ENCODE measurements at regions not wholly inside any gene's neighbourhood (a gene's known extent, or its start where the extent isn't known, plus 50 kb on each side); places are given as distances from the start of the nearest gene placed in this dataset.

DNA sequence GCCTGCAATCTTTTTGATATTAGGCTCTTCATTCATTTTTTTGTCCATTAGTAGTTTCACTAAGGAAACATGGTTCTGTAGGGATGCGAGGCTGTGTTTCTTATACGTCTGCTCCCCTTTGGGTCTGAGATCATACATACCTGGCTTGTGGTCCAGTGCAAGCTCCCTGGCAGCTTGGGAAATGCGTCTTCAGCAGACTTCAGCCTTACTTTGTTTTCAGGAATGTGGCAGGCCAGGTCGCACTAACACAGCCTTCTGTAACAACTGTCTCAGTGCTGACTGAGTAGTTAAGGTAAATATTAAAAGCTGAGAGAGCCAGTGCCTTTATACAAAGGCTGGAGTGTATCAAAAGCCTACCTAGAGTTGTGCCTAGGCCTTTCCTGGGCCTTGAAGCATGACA, 970.5 kb upstream of the EEF2KMT start:
- no peak for DNase-seq (ENCODE audit: low read depth in 2 of 2)

DNA sequence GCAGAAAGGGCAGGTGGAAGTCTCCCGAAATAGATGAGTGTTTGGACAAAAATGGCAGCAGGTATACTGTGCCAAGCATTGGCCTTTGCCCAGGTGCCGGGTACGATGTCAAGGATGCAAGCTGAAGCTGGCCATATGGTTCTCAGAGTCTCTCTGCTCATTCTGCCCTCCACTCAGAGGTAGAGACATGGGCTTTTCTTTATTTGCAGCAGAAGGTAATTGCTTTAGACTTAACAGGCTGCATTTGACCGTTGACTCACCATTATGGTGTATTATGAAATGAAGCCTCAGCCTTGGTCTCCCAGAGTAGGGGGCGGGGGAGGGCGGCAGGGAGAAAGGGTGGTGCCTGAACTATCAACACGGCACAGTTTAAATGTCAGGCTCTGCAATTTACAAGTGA, 969.1 kb upstream of the EEF2KMT start:
- DNase-seq (ENCODE audit: low read depth in 2 of 2) = no peak

DNA sequence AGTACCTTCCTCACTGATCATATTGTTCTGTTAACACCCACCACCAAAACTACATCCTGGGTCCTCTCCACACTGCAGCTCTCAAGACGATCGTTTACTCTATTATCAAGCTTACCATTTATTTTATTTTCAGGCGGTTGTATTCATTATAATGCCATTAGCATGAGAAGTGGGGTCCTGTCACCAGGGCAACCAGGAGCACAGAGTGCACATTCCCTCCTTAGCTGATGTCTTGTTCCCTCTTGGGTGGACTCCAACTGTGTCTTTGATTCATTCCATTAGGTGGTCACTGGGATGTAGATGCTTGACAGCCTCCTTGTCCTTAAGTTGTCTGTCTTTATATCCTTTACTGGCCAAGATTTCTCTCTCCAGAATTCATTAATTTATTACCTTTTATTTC, 965.9 kb upstream of the EEF2KMT start:
- no peak for DNase-seq (ENCODE audit: low read depth in 2 of 2)

DNA sequence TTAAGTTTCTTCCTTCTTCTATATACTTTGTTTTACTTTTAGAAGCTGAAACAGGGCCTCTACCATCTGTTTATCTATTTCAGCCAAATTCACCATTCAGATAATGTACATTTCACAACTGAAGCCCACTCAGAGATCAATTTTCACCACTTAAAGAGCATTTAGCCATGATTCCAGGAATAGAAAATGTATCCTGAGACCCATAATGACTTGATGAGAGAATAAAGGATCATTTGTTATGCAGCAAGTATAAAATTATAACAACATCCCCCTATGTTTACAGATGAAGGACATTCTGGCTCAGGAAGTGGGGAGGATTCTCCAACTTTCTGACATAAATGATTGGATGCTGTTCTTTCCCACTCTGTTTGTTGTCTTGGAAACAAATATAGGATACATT, 962.1 kb upstream of the EEF2KMT start:
- no peak for DNase-seq (ENCODE audit: low read depth in 2 of 2)

DNA sequence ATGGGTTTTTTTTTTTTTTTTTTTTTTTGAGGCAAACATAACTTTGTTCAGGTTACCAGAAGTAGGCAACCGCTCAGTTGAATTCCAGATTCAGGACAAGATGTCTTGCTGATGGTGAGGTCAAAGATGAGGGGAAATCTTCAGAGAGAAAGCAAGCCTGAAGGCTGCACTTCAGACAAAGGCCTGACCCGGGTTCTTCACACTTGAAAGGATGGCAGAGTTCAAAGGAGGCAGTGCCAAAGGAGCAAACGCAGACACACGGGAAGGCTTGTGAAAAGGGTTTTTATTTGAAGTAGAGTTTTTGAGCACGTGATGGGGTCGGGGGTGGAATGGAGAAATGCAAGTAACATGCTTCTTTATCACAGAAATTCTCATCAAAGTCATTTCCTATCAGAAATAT, 960.2 kb upstream of the EEF2KMT start:
- DNase-seq (ENCODE audit: low read depth in 2 of 2) = no peak

DNA sequence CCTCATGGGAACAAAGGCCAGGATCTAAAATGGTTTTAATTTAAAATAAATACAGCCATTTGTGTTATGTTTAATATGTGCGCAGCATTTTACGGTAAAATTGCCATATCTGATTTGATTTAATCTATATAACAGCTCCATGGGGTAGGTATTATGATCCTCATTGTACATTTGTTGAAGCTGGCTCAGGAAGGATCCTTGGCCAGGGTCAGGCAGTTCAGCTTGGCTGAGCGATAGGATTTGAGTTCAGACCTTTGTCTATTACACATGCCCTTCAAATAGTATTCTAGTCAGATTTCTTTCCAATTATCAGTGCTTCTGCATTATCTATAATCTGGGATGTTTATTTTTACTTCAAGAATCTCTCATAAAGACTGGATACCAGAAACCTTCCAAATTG, 950.4 kb upstream of the EEF2KMT start:
- no peak for DNase-seq (ENCODE audit: low read depth in 2 of 2)

DNA sequence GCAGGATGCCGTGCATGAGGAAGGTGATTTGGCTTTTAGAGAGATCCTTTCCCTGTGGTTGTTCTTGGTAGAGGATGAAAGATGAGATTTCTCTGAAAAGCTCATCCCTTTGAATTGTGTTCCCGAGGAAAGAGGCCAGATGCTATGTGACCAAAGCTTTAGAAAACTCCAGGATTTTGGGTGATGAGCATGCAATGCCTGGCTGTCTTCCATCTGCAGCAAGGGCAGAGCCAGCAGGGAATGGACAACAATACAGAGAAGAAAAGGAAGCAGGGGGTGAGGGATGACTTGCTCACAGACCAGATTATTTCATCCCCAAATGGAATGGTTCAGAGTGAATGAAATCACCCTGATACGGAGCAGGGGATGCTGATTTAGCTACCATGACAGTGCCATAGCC, 949.7 kb upstream of the EEF2KMT start:
- DNase-seq (ENCODE audit: low read depth in 2 of 2) = no peak

DNA sequence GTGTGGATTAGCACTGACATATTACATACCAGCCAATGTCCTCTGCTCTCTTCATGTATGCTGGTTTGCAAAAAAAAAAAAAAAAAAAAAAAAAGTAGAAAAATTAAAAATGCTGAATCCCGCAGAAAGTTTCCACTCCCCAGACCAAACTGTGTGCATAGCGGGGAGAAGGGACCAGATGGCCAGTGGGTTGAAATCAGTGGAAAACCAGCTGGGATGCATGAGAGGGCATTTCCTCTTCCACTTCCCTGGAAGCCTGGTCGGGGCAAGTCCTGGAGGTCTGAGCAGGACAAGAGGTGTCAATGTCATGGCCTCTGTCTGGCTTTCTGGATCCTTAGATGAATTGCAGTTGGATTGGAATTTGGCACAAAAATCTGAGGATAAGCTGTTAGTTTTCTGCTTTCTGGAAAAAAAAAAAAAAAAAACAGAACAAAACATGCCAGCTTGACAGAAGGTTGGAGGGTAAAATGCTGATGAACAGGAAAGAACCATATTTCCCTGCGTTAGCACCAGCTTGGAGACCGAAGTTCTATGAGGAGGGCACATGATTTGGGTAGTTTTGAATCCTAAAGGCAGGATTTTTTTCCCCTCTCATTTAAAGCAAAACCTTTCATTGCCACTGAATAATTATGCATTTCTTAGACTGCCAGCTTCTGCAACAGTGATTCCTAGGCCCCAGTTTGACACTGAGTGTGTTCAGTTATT, 941.5 kb upstream of the EEF2KMT start:
- no peak for DNase-seq (ENCODE audit: low read depth in 2 of 2)

DNA sequence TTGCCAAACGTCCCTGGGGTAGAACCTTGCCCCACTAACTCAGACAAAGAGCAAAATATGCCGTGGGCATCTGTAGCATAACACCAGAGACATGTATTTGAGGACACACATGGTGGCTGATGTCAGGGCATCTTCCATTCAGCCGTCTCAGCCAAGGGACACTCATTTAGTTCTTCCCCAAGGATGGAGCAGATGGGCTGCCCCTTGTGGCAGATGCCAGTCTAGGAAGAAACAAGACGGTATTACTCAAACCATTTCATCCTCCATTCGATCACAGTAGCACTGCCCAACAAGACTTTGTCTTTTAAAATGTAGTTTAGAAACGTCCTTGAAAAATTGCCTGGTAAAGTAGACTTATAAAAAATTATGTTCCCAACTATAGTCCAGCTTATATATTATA, 937.6 kb upstream of the EEF2KMT start:
- DNase-seq (ENCODE audit: low read depth in 2 of 2) = no peak

DNA sequence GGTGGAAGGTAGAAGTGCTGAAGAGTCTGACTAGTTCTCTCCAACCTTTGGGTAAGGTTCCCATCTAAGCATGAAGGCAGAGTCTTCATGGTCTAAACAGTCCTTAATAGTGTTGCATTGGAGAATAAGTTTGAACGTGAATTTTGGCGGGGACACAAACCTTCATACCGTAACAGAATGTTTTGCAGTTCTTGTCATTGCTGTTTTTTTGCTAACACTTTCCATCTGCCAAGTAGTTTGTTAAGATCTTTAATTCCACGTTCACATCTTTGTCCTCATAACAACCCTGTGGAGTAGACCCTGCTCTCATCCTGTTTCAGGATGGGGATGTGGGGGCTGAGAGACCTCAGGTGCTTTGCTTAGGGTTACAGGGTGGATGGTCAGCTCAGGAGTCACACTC, 936.9 kb upstream of the EEF2KMT start:
- DNase-seq (ENCODE audit: low read depth in 2 of 2) = no peak

DNA sequence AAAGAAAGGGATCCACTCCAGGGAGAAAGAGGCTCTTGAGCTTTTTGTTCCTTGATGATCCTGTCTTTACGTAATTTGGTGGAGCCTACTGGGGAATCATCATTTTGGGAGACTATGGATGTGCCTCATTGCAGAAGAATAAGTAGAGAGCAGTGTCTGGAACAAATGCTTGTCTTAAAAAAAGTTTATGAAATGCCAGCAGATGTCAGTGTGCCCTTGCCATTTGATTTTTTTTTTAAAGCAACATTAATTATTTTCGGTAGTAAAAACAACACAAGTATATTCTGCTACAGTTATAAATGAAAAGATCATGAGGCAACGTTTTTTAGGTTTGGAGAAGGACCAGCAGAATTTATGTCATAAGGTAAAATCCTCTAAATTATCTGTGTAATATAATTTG, 934.8 kb upstream of the EEF2KMT start:
- no peak for DNase-seq (ENCODE audit: low read depth in 2 of 2)

DNA sequence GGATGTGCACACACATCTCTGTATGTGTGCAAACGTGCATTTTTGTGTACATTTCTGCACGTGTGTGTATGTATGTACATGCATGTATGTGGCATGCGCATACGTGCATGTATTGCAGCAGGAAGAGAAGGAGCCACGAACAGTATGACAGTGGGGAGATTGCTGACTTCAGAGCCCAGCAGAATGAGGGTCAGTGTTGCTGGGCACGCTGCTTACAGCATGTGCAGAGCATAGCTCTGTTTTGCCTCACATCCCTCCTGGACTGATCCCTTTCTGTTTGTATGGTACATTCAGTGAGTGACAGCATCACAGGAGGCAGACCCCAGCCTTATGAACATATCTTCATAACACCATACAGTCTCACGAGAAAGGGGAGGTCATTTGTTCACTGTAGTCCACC, 934.0 kb upstream of the EEF2KMT start:
- DNase-seq (ENCODE audit: low read depth in 2 of 2) = no peak

DNA sequence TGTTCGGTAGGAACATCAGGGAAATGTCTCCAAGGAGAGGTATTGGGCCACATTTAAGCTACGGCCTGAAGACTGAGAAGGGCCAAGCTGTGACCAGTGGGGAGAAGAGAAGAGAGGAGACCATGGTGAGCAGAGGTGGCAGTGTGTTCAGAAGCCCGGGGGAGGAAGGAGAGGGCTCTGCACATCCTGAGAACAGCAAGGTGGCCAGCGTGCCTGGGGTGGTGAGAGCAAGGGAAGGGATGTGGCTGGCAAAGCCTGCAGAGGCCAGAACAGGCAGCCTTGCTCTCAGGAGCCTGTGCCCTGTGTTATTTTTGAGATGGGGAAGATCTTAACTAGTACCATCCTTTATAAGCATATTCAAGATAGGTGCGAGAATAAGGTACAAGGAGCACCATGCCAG, 933.5 kb upstream of the EEF2KMT start:
- DNase-seq (ENCODE audit: low read depth in 2 of 2) = no peak

DNA sequence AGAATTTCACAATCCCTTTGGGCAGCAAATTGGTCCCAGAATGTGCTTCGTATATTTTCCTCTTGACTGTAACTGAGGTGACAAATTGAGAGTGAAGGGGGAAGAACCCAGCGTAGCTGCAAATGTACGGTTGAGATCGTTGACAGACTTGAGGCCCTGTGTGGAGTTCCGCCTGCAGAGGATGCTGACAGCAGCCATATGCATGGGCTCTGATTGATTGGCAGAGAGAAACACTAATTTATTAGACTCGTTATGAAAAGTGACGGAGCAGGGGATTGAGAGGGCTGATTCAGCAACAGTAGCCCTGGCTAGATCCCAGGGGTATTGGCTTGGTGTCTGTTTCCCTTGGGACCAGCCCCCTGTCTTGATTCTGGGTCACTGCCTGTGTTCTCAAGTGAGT, 930.1 kb upstream of the EEF2KMT start:
- no peak for DNase-seq (ENCODE audit: low read depth in 2 of 2)

DNA sequence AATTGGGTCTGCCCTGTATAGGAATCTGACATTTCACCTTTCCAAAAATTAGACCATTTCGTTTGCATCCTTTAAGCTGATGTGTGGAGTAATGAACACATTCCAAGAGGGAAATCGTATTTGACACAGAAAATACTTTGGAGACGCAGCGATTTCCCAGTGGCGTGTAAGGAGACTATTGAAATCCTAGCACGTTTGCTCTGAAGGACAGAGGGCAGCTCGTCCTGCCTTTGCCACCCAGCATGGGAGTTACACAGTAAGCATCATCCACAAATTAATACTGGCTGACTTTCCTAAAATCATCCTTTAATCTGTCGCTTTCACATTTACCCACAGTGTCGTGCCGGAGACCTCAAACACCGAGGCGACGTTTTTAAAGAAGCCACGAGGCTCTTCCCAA, 925.9 kb upstream of the EEF2KMT start:
- DNase-seq (ENCODE audit: low read depth in 2 of 2) = no peak

DNA sequence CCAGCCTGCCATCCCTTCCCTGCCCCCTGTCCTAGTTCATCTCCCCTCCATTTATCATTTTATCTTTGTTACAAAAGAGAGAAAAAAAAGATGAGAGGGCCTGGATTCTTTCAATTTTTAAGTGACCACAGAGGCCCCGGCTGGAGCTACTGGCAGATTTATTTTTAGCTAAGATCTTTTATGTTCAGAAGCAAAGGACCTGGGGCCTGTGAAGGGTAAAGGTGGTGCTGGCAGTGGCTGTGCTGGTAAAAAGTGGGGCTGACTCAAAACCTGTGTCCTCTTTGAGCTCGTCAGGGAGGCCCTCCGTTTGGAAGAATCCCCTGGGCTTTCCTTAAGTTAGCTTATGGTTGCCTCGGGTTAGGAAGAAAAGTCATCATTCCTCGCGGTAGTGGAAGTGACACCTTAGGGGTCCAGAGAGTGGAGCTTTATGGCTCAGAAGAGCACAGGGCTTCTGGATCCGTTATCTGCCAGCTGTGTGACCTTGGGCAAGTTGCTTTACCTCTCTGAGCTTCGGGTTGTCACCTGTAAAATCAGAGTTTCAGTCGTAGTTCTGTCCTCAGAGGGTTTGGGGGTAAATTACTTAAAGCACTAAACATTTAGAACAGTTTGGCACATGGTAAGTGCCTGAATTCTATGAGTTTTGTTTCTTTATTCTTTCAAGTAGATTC, 923.8 kb upstream of the EEF2KMT start:
- DNase-seq (ENCODE audit: low read depth in 2 of 2) = no peak

DNA sequence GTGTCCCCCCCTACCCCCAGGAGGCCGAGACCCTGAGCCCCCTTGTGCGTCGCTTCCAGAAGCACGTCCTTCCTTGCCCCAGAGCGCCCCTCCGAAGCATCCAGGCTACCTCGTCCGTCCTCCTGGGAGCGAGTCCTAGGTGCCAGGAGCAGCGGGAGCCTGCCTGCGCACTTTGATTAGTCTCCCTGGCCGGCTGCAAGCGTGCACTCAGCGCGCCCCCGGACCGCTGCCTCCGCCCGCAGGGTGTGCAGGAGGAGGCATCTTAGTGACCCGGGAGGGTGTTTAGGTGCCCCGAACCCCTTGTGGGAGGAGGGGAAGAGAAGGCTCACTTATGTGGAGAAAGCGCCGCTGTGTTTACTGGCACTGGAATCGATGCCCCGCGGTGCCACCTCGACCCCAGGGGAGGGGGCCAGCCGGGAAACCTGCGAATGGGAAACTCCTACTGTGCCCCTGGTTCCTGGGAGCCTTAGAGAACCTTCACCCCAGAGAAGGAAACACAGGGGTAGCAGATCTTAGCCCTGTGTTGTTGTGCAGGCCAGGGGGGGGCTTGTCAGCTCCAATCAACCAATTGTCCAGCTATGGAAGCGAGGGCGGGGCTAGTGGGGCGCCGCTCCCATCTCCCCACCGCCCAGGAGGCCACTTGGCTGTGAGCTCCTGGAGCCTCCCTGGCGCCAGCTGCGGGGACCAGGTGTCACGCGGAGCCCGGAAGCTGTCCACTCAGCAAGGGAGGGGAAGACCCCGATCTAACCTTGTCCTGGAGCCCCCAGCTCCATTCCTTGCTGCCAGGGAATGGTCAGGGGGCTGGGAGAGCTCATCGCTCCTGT, 922.8 kb upstream of the EEF2KMT start:
- no peak for DNase-seq (ENCODE audit: low read depth in 2 of 2)

DNA sequence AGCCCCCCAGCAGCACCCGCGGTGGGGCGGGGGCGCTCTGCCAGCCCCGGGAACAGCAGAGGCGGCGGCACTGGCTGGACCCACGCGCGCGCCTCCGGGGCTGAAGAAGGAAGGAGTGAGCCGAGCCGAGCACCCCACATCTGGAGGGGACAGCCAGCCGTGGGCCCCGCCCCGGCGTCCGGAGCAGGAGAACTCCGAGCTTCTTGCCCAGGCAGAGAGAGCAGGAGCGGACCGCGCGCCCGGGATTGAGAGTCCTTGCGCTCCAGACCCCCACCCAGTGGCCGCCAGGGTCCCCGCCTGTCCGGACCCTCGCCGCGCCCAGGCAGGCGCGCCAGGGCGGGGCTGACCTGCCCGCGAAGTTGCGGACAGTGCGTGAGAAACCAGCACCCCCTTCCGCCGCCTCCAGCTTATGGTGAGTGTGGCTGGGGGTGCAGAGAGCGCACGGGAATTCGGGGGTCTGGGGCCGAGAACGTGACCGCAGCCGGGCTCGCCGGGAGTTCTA, 921.9 kb upstream of the EEF2KMT start:
- DNase-seq (ENCODE audit: low read depth in 2 of 2) = no peak

DNA sequence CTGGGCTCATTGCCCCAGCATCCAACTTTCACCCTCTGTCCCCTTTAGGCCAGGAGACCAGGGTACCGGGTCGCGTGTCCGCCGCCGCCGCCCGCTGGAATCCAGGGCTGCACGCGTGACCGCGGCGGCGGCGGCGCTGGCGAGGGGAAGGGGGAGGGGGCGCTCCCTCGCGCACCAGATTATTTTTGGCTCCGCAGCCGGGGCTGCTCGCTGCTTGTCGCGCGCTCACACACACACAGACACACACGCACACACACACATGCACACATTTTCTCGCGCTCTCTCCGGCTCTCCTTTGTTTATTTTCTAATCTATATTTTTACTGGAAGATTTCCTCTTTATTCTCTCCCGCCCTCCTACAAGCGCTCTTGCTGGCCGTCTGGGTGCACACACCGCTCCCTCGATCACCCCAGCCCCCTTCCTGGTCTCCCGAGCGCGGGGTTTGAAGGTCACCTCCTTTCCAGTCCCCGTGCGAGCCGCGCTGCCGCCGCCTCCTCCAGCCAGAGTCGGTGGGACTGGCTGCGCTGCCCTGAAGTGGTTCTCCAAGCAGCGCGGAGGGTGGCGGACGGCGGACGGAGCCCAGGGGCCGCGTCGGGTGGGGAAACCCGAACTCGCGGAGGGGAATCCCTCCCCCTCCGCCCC, 921.4 kb upstream of the EEF2KMT start:
- DNase-seq (ENCODE audit: low read depth in 2 of 2) = no peak

DNA sequence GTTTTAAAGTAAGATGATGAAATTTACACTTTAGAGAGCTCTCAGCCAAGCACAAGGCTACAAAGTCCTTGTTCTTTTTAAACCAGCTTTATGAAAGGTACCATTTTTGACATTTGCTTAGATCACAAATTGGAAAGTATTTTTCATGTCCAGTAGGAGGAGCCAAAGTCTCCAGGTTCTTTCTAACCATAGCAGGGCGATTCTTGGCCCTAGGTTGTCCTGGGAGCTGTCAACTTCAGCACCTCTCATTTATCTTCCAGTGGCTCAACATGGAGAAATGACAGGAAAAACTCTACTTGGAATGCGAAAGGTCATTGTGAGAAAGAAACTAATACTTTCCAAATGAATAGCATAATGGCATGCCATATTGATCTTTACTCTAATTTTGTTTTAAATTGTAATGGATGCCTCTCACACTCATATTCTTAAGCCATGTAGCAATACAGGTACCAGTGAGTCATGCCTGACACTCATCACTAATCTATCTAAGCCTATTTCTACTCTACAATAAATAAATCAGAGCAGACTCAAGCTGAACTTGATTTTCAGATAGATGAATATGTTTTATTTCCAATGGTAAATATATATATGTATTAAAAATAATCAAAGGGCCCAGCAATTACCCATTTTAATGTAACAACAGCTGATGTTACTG, 919.1 kb upstream of the EEF2KMT start:
- no peak for DNase-seq (ENCODE audit: low read depth in 2 of 2)

DNA sequence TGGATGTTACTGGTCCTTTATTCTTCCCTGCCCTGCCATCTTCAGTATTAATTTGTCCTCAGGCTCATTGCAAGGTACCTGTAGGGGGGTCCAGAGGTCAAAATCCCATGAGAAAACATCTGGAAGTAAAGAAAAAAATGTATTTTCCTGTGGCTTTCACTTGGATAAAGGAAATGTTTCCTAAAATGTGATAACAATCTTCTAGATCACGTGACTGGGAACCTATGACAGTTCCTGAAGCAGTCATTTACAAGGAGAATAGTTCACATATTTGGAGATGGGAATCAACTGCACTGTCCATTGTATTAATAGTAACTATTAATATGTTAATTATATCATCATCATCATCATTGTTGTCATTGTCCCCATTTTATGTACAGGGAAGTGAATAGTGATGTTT, 915.1 kb upstream of the EEF2KMT start:
- no peak for DNase-seq (ENCODE audit: low read depth in 2 of 2)

DNA sequence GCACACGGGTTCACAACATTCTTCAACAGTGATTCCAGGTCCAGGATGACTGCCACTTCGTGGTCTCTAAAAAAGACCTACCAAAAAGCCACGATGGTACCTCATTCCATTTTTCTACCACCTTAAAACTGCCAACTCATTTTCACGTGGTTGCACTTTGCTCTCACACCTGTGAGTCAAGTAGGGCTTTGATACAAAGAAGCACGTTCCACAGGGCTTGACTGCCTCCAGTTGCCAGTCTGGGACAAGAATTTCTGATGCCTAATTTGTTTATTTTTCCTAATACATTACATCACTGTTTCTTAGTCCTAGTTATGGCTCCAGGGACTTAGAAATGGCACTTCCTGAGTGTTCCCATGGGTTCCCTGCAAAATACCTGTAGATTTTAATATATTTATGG, 911.6 kb upstream of the EEF2KMT start:
- DNase-seq (ENCODE audit: low read depth in 2 of 2) = no peak

Measured in stimulated activated CD4-positive, alpha-beta T cell treated with anti-CD3 and anti-CD28 coated beads, Interleukin-15, amount 100 ng/mL, for 48 hours (primary cell).